Dendritic cell treated with granulocyte-macrophage colony-stimulating factor and Interleukin-4, amounts not matched to agents 40 ng/mL and 50 ng/mL, for 4 days (primary cell): ENCODE measurements at regions not wholly inside any gene's neighbourhood (a gene's known extent, or its start where the extent isn't known, plus 50 kb on each side); places are given as distances from the start of the nearest gene placed in this dataset.
"Not testable (repeated sequence)": the region's sequence is repeated elsewhere in the genome, so short reads cannot be mapped to it uniquely, and the experiment has no call there.

ENCODE experiments used
- H3K27ac Mint-ChIP-seq: one replicate; pipeline ENCODE4 v1.8.0; 2022; ENCODE audit warnings: mild to moderate bottlenecking, mixed read lengths
- H3K27me3 Mint-ChIP-seq: one replicate; pipeline ENCODE4 v1.8.0; 2022; ENCODE audit warnings: mild to moderate bottlenecking, mixed read lengths
- H3K36me3 Mint-ChIP-seq: one replicate; pipeline ENCODE4 v1.8.0; 2022; ENCODE audit warnings: low read depth, mixed read lengths
- H3K4me1 Mint-ChIP-seq: one replicate; pipeline ENCODE4 v1.8.0; 2022; ENCODE audit warnings: low read depth, mixed read lengths
- H3K4me3 Mint-ChIP-seq: one replicate; pipeline ENCODE4 v1.8.0; 2022; ENCODE audit warnings: mild to moderate bottlenecking, moderate library complexity, mixed read lengths
- H3K9me3 Mint-ChIP-seq: one replicate; pipeline ENCODE4 v1.8.0; 2022; ENCODE audit warnings: mixed read lengths
- intact Hi-C: fragments of 100-400 bp; cut with micrococcal nuclease; formaldehyde crosslinking; loops from one replicate; pipeline ENCODE4 v1.15.0; 2022

DNA sequence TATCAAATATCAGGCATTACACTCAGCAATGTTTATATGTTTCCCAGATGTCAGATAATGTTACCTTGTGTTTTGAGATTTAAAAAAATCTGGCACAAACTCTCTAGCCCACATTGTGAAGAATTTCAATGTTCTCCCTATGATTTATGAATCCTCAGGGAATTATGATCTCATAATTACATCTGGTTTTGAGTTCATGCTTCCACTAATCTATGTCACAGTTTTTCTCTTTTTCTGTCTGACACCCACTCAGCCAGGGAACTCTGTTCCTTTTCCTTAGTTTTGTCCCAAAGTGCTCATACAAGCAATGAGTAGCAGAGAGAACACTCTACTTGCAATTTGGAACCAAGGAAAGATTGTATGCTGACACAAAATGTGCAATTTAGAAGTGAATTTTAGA lies 212.1 kb upstream of the POF1B start:
- Mint-ChIP-seq H3K4me3 (no peak overlapping the region), H3K27me3 (no peaks in the 10 kb centered on the region), H3K27ac (no peak overlapping the region), H3K9me3 (peaks cover 7% of the 10 kb centered on the region), H3K4me1 (no peaks in the 10 kb centered on the region), H3K36me3 (no peaks in the 10 kb centered on the region)
- intact Hi-C loops, result no loop called here

DNA sequence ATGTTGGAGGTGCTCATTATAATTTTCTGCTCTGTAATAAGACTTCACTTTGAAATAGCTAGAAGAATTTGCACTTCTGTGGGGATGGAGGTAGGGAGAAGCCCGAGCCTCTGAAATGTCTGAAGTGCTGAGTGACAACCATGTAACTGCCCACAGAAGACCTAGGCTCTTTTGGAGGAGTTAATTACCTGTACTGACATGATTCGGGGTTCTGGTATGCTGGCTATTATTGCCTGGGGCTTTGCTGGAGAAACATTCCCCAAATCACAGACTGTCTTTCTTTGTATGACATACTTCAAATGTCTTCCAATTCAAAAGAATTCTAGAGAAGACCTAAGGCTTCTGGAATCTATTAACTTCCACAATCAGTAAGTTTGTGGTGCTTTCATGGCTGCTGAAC lies 211.2 kb upstream of the POF1B start:
- peaks cover 8% of the 10 kb centered on the region for H3K9me3 Mint-ChIP-seq
- H3K36me3 Mint-ChIP-seq, result no peaks in the 10 kb centered on the region
- no peaks in the 10 kb centered on the region for H3K27me3 Mint-ChIP-seq
- H3K4me3 Mint-ChIP-seq, result no peak overlapping the region
- intact Hi-C loops, result no loop called here
- H3K4me1 Mint-ChIP-seq, result no peaks in the 10 kb centered on the region
- H3K27ac Mint-ChIP-seq, result no peak overlapping the region

DNA sequence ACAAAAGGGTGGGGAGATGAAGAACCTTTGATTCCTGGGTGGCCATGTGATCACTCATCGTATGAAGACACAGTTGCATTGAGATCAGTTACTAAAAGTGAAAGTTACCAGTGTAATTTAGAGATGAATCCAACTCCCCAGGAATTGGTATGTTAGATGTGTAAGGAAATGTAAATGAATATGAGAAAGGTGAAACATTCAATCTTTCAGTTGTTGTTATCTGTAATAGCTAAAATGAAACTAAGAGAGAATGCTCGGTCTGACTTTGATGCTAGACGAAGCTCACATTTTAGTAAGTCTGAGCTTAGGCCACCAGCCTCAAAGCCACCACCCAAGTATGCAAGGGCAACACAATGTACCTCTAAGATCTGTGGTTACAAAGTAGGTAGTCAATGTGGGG lies 194.3 kb upstream of the POF1B start:
- H3K9me3 Mint-ChIP-seq, result no peaks in the 10 kb centered on the region
- H3K27me3 Mint-ChIP-seq, result no peaks in the 10 kb centered on the region
- H3K4me3 Mint-ChIP-seq, result no peak overlapping the region

DNA sequence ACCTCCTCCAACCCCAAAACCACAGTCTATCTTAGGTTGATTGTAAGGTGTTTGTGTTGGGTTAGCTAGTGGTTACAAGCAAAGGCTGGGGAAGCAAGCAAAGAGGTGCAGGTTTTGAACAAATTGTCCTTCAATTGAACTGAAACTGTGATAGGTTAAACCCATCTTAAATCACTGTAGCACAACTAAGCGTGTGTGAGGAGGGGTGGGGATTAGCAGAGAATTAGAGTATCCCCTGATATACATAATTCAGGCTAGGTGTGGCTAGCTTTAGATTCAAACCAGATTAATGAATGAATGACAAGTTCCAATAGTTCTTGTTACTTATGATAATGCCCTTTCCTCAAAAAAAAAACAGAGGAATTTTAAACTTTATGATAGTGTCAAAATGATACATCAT lies 191.0 kb upstream of the POF1B start:
- Mint-ChIP-seq H3K27me3 (no peaks in the 10 kb centered on the region), H3K36me3 (no peaks in the 10 kb centered on the region), H3K27ac (no peak overlapping the region), H3K4me3 (no peak overlapping the region), H3K9me3 (peaks cover 8% of the 10 kb centered on the region), H3K4me1 (no peaks in the 10 kb centered on the region)
- intact Hi-C loops, result no loop called here

More for the DNA sequence above, 194.3 kb upstream of the POF1B start:
- Mint-ChIP-seq H3K36me3 (no peaks in the 10 kb centered on the region), H3K27ac (no peak overlapping the region), H3K4me1 (no peaks in the 10 kb centered on the region)
- intact Hi-C loops, result no loop called here

DNA sequence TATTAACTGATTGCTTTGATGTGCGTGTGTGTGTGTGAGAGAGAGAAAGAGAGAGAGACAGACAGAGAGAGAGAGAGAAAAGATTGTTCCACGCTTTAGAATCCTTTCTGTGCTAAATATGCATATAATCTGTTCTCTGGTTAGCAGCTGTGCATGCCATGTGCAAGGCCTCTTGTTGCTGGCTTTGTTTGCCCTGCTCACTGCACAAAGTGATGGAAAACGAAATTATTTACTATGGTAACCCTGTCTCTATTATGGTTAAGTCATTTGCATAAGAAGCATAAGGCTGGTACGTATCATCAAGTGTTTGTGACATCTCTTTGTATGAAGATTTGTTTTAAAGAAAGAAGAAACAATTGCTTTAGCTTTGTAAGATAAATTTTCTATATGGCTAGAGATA lies 190.2 kb upstream of the POF1B start:
- Mint-ChIP-seq H3K27ac (no peak overlapping the region), H3K9me3 (peaks cover 8% of the 10 kb centered on the region), H3K27me3 (no peaks in the 10 kb centered on the region), H3K4me3 (no peak overlapping the region), H3K36me3 (no peaks in the 10 kb centered on the region), H3K4me1 (no peaks in the 10 kb centered on the region)
- intact Hi-C loops, result no loop called here

DNA sequence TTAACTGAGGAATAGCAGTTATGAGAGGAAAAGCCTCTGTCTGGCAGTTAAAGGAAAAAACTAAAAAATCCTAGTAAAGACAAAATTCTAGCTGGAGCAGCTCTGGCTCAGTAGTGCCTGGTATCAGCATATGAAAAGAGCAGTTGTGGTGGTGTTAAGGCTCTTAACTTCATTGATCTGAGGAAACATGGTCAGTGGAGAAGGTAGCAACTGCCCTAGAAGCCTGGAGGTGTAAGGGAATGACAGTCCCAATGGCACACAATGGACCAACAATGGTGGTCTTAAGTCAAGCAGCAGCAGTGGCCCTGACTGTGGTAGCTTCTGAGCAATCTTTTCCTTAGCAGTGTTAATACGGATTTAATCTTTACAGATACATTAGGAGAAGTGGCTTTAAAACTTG lies 189.6 kb upstream of the POF1B start:
- Mint-ChIP-seq H3K4me1 (no peaks in the 10 kb centered on the region), H3K27me3 (no peaks in the 10 kb centered on the region), H3K36me3 (no peaks in the 10 kb centered on the region), H3K9me3 (peaks cover 8% of the 10 kb centered on the region), H3K4me3 (no peak overlapping the region), H3K27ac (no peak overlapping the region)
- intact Hi-C loops, result no loop called here

DNA sequence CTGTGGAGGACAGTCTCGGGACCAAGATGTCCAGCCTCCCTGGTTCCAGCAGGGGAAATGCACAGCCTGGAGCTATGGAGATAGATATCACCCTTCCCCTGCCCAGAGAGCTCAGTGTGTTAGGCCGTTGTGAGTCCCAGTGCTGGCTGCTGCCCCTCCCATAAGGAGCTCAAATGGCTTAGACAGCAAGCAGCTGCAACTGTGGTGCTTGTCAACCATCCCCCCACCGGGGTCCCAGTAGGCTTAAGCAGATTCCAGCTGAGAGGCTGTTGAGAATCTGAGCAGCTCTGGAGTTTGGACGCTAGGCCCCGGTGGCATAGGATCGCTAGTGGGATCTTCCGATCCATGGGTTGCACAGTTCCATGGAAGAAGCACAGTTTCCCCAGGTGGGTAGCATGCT lies 181.8 kb upstream of the POF1B start:
- intact Hi-C loops, result no loop called here
- H3K27me3 Mint-ChIP-seq, result no peaks in the 10 kb centered on the region
- H3K4me3 Mint-ChIP-seq, result no peak overlapping the region
- H3K36me3 Mint-ChIP-seq, result no peaks in the 10 kb centered on the region
- peaks cover 1% of the 10 kb centered on the region for H3K9me3 Mint-ChIP-seq
- no peak overlapping the region for H3K27ac Mint-ChIP-seq
- no peaks in the 10 kb centered on the region for H3K4me1 Mint-ChIP-seq

DNA sequence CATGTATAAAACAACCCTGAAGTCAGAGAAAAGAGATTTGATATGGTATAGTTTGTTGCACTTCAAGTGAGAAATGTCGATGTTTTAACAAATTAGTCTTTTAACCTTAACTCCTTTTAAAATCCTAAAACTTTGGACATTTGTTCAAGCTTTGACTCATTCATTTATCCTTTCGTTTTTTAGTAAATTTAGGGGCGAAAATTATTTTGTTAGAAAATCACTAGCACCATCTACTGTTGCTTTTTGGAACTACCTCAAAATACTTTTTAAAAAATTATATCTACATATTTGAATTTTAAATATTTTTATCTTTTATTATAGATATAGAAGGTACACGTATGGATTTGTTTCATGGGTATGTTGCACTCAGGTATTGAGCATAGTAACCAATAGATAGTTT lies 165.1 kb upstream of the POF1B start:
- Mint-ChIP-seq H3K27me3 (no peaks in the 10 kb centered on the region), H3K4me1 (no peaks in the 10 kb centered on the region), H3K9me3 (no peaks in the 10 kb centered on the region), H3K4me3 (no peak overlapping the region), H3K27ac (no peak overlapping the region), H3K36me3 (no peaks in the 10 kb centered on the region)
- intact Hi-C loops, result loop anchor here (10.0 kb wide), 1 partner anchor 430 kb away; no protein-coding TSS in a partner anchor

DNA sequence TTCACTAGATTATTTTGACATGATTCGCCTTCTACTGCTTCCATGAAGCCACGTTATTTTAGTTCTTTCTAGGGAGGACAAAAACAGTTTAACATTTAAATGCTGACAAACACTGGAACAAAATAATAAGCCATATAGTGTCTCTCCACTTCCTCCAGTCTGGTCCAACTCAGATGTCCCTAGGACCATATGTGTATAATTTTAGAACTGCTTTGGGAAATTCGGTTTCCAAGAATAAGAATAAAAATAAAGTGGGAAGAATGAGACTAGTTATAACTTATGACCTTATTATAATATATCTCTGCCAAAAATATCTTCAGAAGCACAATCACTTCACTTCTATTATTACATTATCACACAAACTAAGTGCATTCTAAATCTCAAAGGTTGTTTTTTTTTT lies 164.4 kb upstream of the POF1B start:
- Mint-ChIP-seq H3K9me3 (no peaks in the 10 kb centered on the region), H3K27ac (no peak overlapping the region), H3K4me1 (no peaks in the 10 kb centered on the region), H3K27me3 (no peaks in the 10 kb centered on the region), H3K4me3 (no peak overlapping the region), H3K36me3 (no peaks in the 10 kb centered on the region)
- intact Hi-C loops, result loop anchor here (10.0 kb wide), 1 partner anchor 429 kb away; no protein-coding TSS in a partner anchor

DNA sequence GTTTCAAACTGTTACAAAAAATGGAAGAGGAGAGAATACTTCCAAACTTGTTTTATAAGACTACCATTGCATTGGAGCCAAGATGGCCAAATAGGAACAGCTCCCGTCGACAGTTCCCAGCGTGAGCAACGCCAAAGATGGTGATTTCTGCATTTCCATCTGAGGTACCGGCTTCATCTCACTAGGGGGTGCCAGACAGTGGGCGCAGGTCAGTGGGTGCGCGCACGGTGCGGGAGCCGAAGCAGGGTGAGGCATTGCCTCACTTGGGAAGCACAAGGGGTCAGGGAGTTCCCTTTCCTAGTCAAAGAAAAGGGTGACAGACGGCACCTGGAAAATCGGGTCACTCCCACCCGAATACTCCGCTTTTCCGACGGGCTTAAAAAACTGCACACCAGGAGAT lies 149.7 kb upstream of the POF1B start:
- H3K9me3 Mint-ChIP-seq, intact Hi-C loops, H3K27ac Mint-ChIP-seq, H3K4me1 Mint-ChIP-seq, H3K27me3 Mint-ChIP-seq, H3K4me3 Mint-ChIP-seq, H3K36me3 Mint-ChIP-seq: not testable (repeated sequence)

DNA sequence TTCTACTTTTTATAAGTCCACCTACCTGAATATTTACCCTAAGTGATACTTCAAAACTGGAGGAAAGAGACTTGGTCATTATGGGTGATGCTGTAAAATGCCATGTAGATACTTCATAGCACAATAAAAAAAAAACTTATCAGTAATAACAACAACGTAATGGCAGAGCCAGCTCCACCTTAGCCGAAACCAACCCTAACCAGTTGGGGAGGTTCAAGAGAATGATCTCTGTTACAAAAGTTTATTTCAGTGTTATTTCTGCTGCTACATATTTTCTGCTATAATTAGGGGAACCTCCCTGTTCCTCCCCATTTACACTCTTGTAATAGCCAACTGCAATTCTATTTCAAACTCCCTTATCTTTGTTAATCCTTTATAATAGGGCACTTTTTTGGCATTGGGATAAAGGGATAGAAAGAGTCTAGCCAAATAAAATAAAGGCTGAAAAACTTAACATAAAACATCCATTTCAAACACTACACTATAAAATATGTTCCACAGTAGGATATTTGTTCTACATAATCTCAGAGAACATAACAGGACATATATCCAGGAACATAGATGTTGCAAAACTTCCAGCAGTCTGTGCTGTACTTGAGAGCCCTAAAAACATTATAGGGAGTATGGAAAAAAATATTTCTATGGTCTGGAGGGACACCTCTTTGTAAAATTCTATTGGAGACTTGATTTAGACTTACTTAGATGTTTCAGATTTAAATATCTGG lies 138.7 kb upstream of the POF1B start:
- H3K4me3 Mint-ChIP-seq, result no peak overlapping the region
- no peaks in the 10 kb centered on the region for H3K27me3 Mint-ChIP-seq
- H3K36me3 Mint-ChIP-seq, result no peaks in the 10 kb centered on the region
- no peak overlapping the region for H3K27ac Mint-ChIP-seq
- H3K4me1 Mint-ChIP-seq, result no peaks in the 10 kb centered on the region
- H3K9me3 Mint-ChIP-seq, result no peaks in the 10 kb centered on the region
- intact Hi-C loops, result no loop called here

DNA sequence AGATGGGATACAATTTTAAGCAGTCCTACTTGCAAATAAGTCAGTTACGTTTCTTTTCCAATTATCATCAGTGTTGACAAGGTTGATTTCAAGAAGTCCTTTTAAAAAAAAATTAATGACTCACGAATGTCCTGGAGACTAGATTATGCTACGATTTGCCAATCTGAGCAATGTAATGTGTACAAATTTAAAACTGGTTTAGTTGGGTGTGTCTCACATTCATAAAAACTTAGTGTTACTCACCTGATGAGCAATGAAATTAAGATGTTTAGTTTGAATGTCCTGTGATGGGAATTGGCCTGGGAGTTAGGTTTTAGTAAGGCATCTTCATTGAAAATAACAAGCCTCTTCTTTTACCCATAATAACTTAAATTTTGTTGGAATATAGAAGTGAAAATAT lies 136.7 kb upstream of the POF1B start:
- H3K36me3 Mint-ChIP-seq, result no peaks in the 10 kb centered on the region
- intact Hi-C loops, result no loop called here
- H3K4me3 Mint-ChIP-seq, result no peak overlapping the region
- H3K4me1 Mint-ChIP-seq, result no peaks in the 10 kb centered on the region
- H3K9me3 Mint-ChIP-seq, result no peaks in the 10 kb centered on the region
- no peaks in the 10 kb centered on the region for H3K27me3 Mint-ChIP-seq
- no peak overlapping the region for H3K27ac Mint-ChIP-seq

DNA sequence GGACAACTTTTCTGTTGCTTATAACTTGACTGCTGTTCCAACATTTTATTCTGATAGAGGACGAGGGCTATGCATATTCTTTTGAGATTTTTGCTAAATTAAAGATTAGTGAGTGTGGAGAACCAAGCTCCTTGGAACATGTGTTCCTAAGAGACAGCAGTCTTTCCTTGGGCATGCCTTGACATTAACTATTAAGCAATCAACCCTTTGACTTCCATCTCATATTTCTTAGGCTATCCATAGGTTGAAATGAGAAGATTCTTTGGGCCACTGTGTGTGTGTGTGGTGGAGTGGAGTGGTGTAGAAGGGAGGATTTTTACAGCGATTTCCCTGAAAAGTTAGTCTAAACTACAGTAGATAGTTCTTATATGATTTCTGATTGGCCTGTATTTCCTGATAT lies 127.4 kb upstream of the POF1B start:
- no peak overlapping the region for H3K27ac Mint-ChIP-seq
- no peak overlapping the region for H3K4me3 Mint-ChIP-seq
- H3K36me3 Mint-ChIP-seq, result no peaks in the 10 kb centered on the region
- no peaks in the 10 kb centered on the region for H3K9me3 Mint-ChIP-seq
- intact Hi-C loops, result no loop called here
- no peaks in the 10 kb centered on the region for H3K27me3 Mint-ChIP-seq
- H3K4me1 Mint-ChIP-seq, result no peaks in the 10 kb centered on the region

DNA sequence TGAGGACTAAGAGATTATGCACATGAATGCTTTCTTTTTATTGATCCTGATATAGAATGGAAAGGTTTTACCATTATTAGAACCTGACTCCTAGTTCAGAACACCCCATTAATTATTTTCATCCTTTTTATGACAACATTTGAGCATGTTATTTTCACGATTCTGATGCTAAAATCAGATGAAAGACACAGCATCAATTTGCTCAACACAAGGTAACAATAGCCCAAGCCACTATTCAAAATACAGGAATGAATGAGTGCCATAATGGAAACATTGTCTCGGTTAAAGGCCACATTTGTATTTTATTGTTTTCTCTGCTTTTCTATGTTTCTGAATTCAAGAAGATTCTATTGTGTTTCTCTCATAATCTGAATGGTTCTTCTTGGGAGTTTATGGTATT lies 126.3 kb upstream of the POF1B start:
- Mint-ChIP-seq H3K27me3 (no peaks in the 10 kb centered on the region), H3K9me3 (no peaks in the 10 kb centered on the region), H3K36me3 (no peaks in the 10 kb centered on the region), H3K4me3 (no peak overlapping the region), H3K4me1 (no peaks in the 10 kb centered on the region), H3K27ac (no peak overlapping the region)
- intact Hi-C loops, result no loop called here

DNA sequence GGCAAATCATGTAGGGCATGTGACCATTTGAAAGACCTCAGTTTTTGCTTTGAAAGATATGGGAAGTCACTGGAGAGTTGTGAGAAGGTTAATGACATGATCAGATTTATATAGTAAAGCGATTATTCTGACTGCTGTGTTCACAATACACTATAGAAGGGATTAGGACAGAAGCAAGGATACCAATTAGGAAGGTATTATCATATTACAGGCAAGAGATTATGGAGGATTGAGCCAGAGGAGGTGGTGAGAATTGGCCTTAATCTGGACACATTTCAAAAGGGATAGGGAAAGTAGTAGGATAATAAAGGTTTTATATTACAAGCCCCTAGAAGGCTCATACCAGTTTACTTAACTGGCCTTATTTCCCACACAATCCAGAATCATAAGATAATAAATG lies 124.9 kb upstream of the POF1B start:
- Mint-ChIP-seq H3K4me1 (no peaks in the 10 kb centered on the region), H3K27ac (no peak overlapping the region), H3K36me3 (no peaks in the 10 kb centered on the region), H3K9me3 (no peaks in the 10 kb centered on the region), H3K4me3 (no peak overlapping the region), H3K27me3 (no peaks in the 10 kb centered on the region)
- intact Hi-C loops, result no loop called here
